K562 (cell line): ENCODE measurements at regions not wholly inside any gene's neighbourhood (a gene's known extent, or its start where the extent isn't known, plus 50 kb on each side); places are given as distances from the start of the nearest gene placed in this dataset.

Experiments
- ATAC-seq: fragments of 200-7000 bp; cut with Tn5 transposase; 3 replicates; pipeline ENCODE4 v1.9.1; 2020; ENCODE audit warnings: moderate library complexity
- BruUV-seq: library from RNA; stranded (reverse); fragments of 400-500 nt; replicated peaks from 2 replicates; lab custom pipeline; 2021; lab: Mats Ljungman, UMichigan
- CTCF ChIA-PET: fragments of 300-600 bp; formaldehyde crosslinking; extraction: SDS; loops from one replicate; lab custom pipeline; 2021; ENCODE audit warnings: low intra/inter-chr PET ratio; lab: Yijun Ruan, JAX
- POLR2A ChIA-PET: fragments of 300-600, 350-650 bp; sonication (Branson Sonifier 250); formaldehyde crosslinking; extraction: SDS; loops from one replicate; lab custom pipeline; 2021; ENCODE audit warnings: antibody characterized with exemption, inconsistent platforms; lab: Yijun Ruan, JAX
- DNase-seq, 4 experiments: peaks; one replicate each; pipeline versions ENCODE4 v3.0.0 to v3.0.0-alpha.2; 2011 to 2018; ENCODE audit warnings: low spot score in 3 of 4, mixed read lengths in 3 of 4; ENCODE audit errors: extremely low read depth in 1 of 4
- FAIRE-seq: peaks from 2 replicates; lab custom pipeline; 2011; peaks lifted over from hg19 to GRCh38; lab: Jason Lieb, UNC
- H2AFZ ChIP-seq: 2 replicates; pipeline ENCODE4 v1.6.0; 2011; ENCODE audit warnings: low read depth, low read length, control low read depth, inconsistent platforms
- H3K27ac ChIP-seq: fragments of 200-600 bp; 3 replicates; pipeline ENCODE4 v1.8.0; 2011; ENCODE audit warnings: low read depth, mild to moderate bottlenecking, control low read depth, inconsistent platforms, low read length, moderate library complexity, mixed read lengths; ENCODE audit errors: extremely low read depth
- H3K27me3 ChIP-seq, 2 experiments: fragments of 300-600 bp in 1 of 2; 2 replicates in 1 of 2; 3 replicates in 1 of 2; pipeline versions ENCODE4 v1.6.0 to v1.8.0; 2011; ENCODE audit warnings: inconsistent platforms in 2 of 2, low read length in 2 of 2, mild to moderate bottlenecking in 1 of 2, mixed read lengths in 1 of 2, moderate library complexity in 1 of 2; ENCODE audit not compliant: control insufficient read depth in 2 of 2, insufficient read depth in 2 of 2
- H3K36me3 ChIP-seq: fragments of 300-600 bp; 3 replicates; pipeline ENCODE4 v1.8.0; 2011; ENCODE audit warnings: mild to moderate bottlenecking, low read length, inconsistent platforms; ENCODE audit not compliant: control insufficient read depth, insufficient read depth
- H3K4me1 ChIP-seq, 2 experiments: fragments of 200-600 bp in 1 of 2; replicated peaks in 1 of 2; 2 replicates in 1 of 2; 3 replicates in 1 of 2; pipeline versions ENCODE4 v1.5.1 to v1.8.0; 2011; ENCODE audit warnings: inconsistent platforms in 2 of 2, low read length in 2 of 2, mild to moderate bottlenecking in 1 of 2, mixed read lengths in 1 of 2, moderate library complexity in 1 of 2; ENCODE audit not compliant: control insufficient read depth in 2 of 2, insufficient read depth in 2 of 2
- H3K4me2 ChIP-seq: 2 replicates; pipeline ENCODE4 v1.6.1; 2011; ENCODE audit warnings: low read length, control low read depth, inconsistent platforms, mixed read lengths; ENCODE audit not compliant: insufficient read depth
- H3K4me3 ChIP-seq: fragments of 200-600 bp; sonication (generic), shearing (Covaris generic); 2 replicates; pipeline ENCODE4 v1.5.1; 2016; ENCODE audit warnings: control low read depth, inconsistent platforms
- H3K79me2 ChIP-seq: fragments of 200-600 bp; 3 replicates; pipeline ENCODE4 v1.8.0; 2011; ENCODE audit warnings: low read length, inconsistent platforms; ENCODE audit not compliant: control insufficient read depth, insufficient read depth
- H3K9ac ChIP-seq, 2 experiments: 2 replicates each; pipeline versions ENCODE4 v1.6.0 to v1.6.1; 2011; ENCODE audit warnings: low read depth in 2 of 2, low read length in 2 of 2, control low read depth in 1 of 2, inconsistent platforms in 1 of 2, mild to moderate bottlenecking in 1 of 2, mixed read lengths in 1 of 2; ENCODE audit not compliant: insufficient read depth in 1 of 2
- H3K9me1 ChIP-seq: one replicate; pipeline ENCODE4 v1.6.0; 2011; ENCODE audit warnings: inconsistent platforms, mild to moderate bottlenecking, low read length, moderate library complexity; ENCODE audit not compliant: control insufficient read depth, insufficient read depth
- H3K9me3 ChIP-seq: replicated peaks from 2 replicates; pipeline ENCODE4 v1.5.1; 2011; ENCODE audit warnings: low read depth, low read length, inconsistent platforms; ENCODE audit not compliant: control insufficient read depth, insufficient read depth
- H4K20me1 ChIP-seq: replicated peaks from 2 replicates; pipeline ENCODE4 v1.6.1; 2011; ENCODE audit warnings: low read length, inconsistent platforms, mixed read lengths; ENCODE audit not compliant: control insufficient read depth, insufficient read depth
- GABPB1 ChIP-seq: sonication (generic); formaldehyde crosslinking; IDR thresholded peaks from 2 replicates; pipeline ENCODE4 v1.8.0; 2022; ENCODE audit warnings: mild to moderate bottlenecking, missing genetic modification reagents
- HNRNPLL ChIP-seq: fragments of 200-400 bp; formaldehyde crosslinking; IDR thresholded peaks from 2 replicates; pipeline ENCODE4 v1.6.1; 2017; ENCODE audit warnings: low read length, low read depth, mild to moderate bottlenecking; ENCODE audit not compliant: poor library complexity, severe bottlenecking
- KLF16 ChIP-seq: IDR thresholded peaks from 2 replicates; pipeline ENCODE4 v1.6.1; 2016; ENCODE audit warnings: antibody characterized with exemption
- MTF1 ChIP-seq: fragments of 250-450 bp; sonication (Bioruptor Pico); IDR thresholded peaks from 2 replicates; pipeline ENCODE4 v1.9.0; 2021; ENCODE audit warnings: moderate library complexity, mild to moderate bottlenecking, inconsistent platforms, borderline replicate concordance
- NEUROD1 ChIP-seq: fragments of 150-350 bp; IDR thresholded peaks from 2 replicates; pipeline ENCODE4 v1.6.1; 2014; ENCODE audit warnings: borderline replicate concordance, low read length, low read depth; ENCODE audit not compliant: partially characterized antibody
- NKRF ChIP-seq: fragments of 450-650 bp; IDR thresholded peaks from 2 replicates; pipeline ENCODE4 v1.6.1; 2016; ENCODE audit warnings: borderline replicate concordance
- RAD21 ChIP-seq, 2 experiments: fragments of 250-450 bp in 1 of 2; fragments of 450-650 bp in 1 of 2; sonication (Bioruptor Pico) in 1 of 2; formaldehyde crosslinking in 1 of 2; IDR thresholded peaks in 1 of 2; conservative IDR thresholded peaks in 1 of 2; 2 replicates each; pipeline versions ENCODE4 v1.4.0 to v1.8.0; 2020 to 2022; ENCODE audit warnings: mild to moderate bottlenecking in 2 of 2, moderate library complexity in 1 of 2
- SNRNP70 ChIP-seq: fragments of 200-400 bp; formaldehyde crosslinking; optimal IDR thresholded peaks from 2 replicates; pipeline ENCODE3; 2017; ENCODE audit warnings: low read depth, low read length
- SOX6 ChIP-seq: fragments of 450-650 bp; IDR thresholded peaks from 2 replicates; pipeline ENCODE4 v1.6.1; 2014; ENCODE audit warnings: mild to moderate bottlenecking
- SP1 ChIP-seq: sonication (generic); formaldehyde crosslinking; IDR thresholded peaks from 2 replicates; pipeline ENCODE4 v1.8.1; 2022; ENCODE audit warnings: mild to moderate bottlenecking, missing genetic modification reagents
- TAL1 ChIP-seq: fragments of 450-650 bp; IDR thresholded peaks from 2 replicates; pipeline ENCODE4 v1.6.1; 2016; ENCODE audit warnings: mild to moderate bottlenecking
- TCFL5 ChIP-seq: fragments of 250-450 bp; sonication (Bioruptor Pico); conservative IDR thresholded peaks from 2 replicates; pipeline ENCODE4 v1.6.1; 2021; ENCODE audit warnings: mild to moderate bottlenecking, moderate library complexity, matching md5 sums
- UBTF ChIP-seq, 2 experiments: IDR thresholded peaks; 2 replicates each; pipeline ENCODE4 v1.6.1; 2012; ENCODE audit warnings: improper control_type of control experiment in 2 of 2, low read depth in 2 of 2, low read length in 2 of 2, borderline replicate concordance in 1 of 2
- XRCC3 ChIP-seq: fragments of 450-650 bp; IDR thresholded peaks from 2 replicates; pipeline ENCODE4 v1.6.1; 2017; ENCODE audit warnings: mild to moderate bottlenecking, moderate library complexity
- ZC3H4 ChIP-seq: sonication (generic); formaldehyde crosslinking; IDR thresholded peaks from 2 replicates; pipeline ENCODE4 v1.9.0; 2021; ENCODE audit warnings: missing genetic modification reagents, borderline replicate concordance
- ZNF134 ChIP-seq: fragments of 250-450 bp; sonication (Bioruptor Pico); conservative IDR thresholded peaks from 2 replicates; pipeline ENCODE4 v1.4.0; 2020
- ZNF232 ChIP-seq: sonication (generic); formaldehyde crosslinking; IDR thresholded peaks from 2 replicates; pipeline ENCODE4 v1.8.0; 2022; ENCODE audit warnings: mild to moderate bottlenecking, missing genetic modification reagents
- ZNF507 ChIP-seq: conservative IDR thresholded peaks from 2 replicates; pipeline ENCODE4 v1.6.1; 2017; ENCODE audit warnings: missing genetic modification characterization, missing compliant biosample characterization
- WGBS: fragments of 100-300 bp; shearing (Covaris generic); methylation state at CpG from one replicate; pipeline ENCODE4 v1.1.6; 2016; ENCODE audit warnings: low coverage, mixed read lengths; ENCODE audit not compliant: insufficient coverage; ENCODE audit errors: missing lambda C conversion rate; 5-methylcytosine and 5-hydroxymethylcytosine counted together
- in situ Hi-C: fragments of 300-500 bp; cut with MboI; formaldehyde crosslinking; loops from 4 replicates; pipeline ENCODE4 v1.15.0; 2018; ENCODE audit warnings: inconsistent platforms, mixed read lengths
- intact Hi-C: fragments of 100-400 bp; cut with micrococcal nuclease; formaldehyde crosslinking; loops from 2 replicates; pipeline ENCODE4 v1.14.2; 2022
- TF ChIP-seq, protein P1 (sequence below): sonication (generic); formaldehyde crosslinking; IDR thresholded peaks from 2 replicates; pipeline ENCODE4 v1.8.1; 2023; ENCODE audit warnings: mild to moderate bottlenecking, missing genetic modification reagents, moderate library complexity

DNA sequence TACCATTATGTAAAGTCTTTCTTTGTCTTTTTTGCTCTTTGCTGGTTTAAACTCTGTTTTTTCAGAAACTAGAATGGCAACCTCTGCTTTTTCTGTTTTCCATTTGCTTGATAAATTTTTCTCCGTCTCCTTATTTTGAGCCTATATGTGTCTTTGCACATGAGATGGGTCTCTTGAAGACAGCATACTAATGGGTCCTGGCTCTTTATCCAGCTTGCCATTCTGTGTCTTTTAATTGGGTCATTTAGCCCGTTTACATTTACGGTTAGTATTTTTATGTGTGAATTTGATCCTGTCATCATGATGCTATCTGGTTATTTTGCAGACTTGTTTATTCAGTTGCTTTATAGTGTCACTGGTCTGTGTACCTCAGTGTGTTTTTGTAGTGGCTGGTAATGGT lies 207.9 kb upstream of the TMEM260 start:
- CTCF ChIA-PET = no interaction called here
- BruUV-seq = no TSS peak
- WGBS = 0% methylated on average over 3 of the region's 3 CpGs

More for the DNA sequence above, 207.9 kb upstream of the TMEM260 start:
- intact Hi-C loops = no loop called here
- Histone ChIP-seq H3K4me3 (no peak overlapping the region), H3K79me2 (no peaks in the 10 kb centered on the region), H3K4me1 (no peaks in the 10 kb centered on the region), H2AFZ (no peak overlapping the region), H3K9me3 (no peaks in the 10 kb centered on the region), H3K9me1 (no peaks in the 10 kb centered on the region), H3K27ac (no peak overlapping the region), H4K20me1 (no peaks in the 10 kb centered on the region), H3K9ac (no peak overlapping the region), H3K4me2 (no peak overlapping the region), H3K27me3 (no peaks in the 10 kb centered on the region), H3K36me3 (no peaks in the 10 kb centered on the region)
- POLR2A ChIA-PET = interaction anchor here (1.3 kb wide), 1 partner anchor 19 kb away, joined by 3 read pairs; no protein-coding TSS in a partner anchor
- in situ Hi-C loops = no loop called here
- TF ChIP-seq MTF1 (CRISPR knock-in tag) = no peak
- no peak for TF ChIP-seq SNRNP70
- no peak for TF ChIP-seq UBTF (IDR thresholded peaks at IDR 0.05; ENCODE audit: borderline replicate concordance in 1 of 2, low read depth in 2 of 2, low read length in 2 of 2)
- no peak for TF ChIP-seq NKRF
- TF ChIP-seq TAL1 = no peak
- no peak for TF ChIP-seq NEUROD1
- no peak for TF ChIP-seq SOX6
- no peak for TF ChIP-seq TCFL5 (CRISPR knock-in tag)
- TF ChIP-seq ZNF232 = no peak
- no peak for TF ChIP-seq KLF16
- TF ChIP-seq, protein P1, sequence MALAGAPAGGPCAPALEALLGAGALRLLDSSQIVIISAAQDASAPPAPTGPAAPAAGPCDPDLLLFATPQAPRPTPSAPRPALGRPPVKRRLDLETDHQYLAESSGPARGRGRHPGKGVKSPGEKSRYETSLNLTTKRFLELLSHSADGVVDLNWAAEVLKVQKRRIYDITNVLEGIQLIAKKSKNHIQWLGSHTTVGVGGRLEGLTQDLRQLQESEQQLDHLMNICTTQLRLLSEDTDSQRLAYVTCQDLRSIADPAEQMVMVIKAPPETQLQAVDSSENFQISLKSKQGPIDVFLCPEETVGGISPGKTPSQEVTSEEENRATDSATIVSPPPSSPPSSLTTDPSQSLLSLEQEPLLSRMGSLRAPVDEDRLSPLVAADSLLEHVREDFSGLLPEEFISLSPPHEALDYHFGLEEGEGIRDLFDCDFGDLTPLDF (CRISPR knock-in tag) = no peak
- TF ChIP-seq ZC3H4 (CRISPR knock-in tag) = no peak
- no peak for TF ChIP-seq SP1 (CRISPR knock-in tag)
- TF ChIP-seq ZNF507 (tag) = no peak
- no peak for TF ChIP-seq ZNF134 (CRISPR knock-in tag)
- no peak for TF ChIP-seq XRCC3
- TF ChIP-seq HNRNPLL = no peak
- no peak for TF ChIP-seq GABPB1
- no peak for TF ChIP-seq RAD21 (CRISPR knock-in tag; conservative IDR thresholded peaks at IDR 0.05 in 1 of 2, IDR thresholded peaks at IDR 0.05 in 1 of 2)
- ATAC-seq = no peak
- DNase-seq = no peak
- FAIRE-seq = no peak
